B cell (primary cell): ENCODE measurements at regions not wholly inside any gene's neighbourhood (a gene's known extent, or its start where the extent isn't known, plus 50 kb on each side); places are given as distances from the start of the nearest gene placed in this dataset.

Experiments
- ATAC-seq: fragments of 200-7000 bp; cut with Tn5 transposase; one replicate; pipeline ENCODE4 v1.10.0; 2021; ENCODE audit warnings: low read depth, mild to moderate bottlenecking, moderate number of reproducible peaks, moderate library complexity
- CTCF ChIA-PET: fragments of 350-600 bp; sonication (Branson Sonifier 250); formaldehyde crosslinking; loops from one replicate; lab custom pipeline; 2021; ENCODE audit warnings: antibody characterized with exemption, inconsistent platforms; lab: Charles Lee
- POLR2A ChIA-PET: fragments of 350-600 bp; sonication (Branson Sonifier 250); formaldehyde crosslinking; loops from one replicate; lab custom pipeline; 2021; ENCODE audit warnings: antibody characterized with exemption; lab: Charles Lee
- DNase-seq: peaks from one replicate; pipeline ENCODE4 v3.0.0; 2013
- H2AFZ ChIP-seq: 2 replicates; pipeline ENCODE4 v1.6.1; 2012; ENCODE audit warnings: mild to moderate bottlenecking, low read depth, low read length; ENCODE audit not compliant: insufficient read depth, poor library complexity, severe bottlenecking
- H3K27ac ChIP-seq, 2 donors: 1 replicate in 1 of 2; 2 replicates in 1 of 2; pipeline ENCODE4 v1.5.1; 2012 to 2013; ENCODE audit warnings: low read length in 2 of 2, mild to moderate bottlenecking in 2 of 2, moderate library complexity in 1 of 2
- H3K27me3 ChIP-seq, 4 experiments: fragments of 200-600 bp in 1 of 4; sonication (generic) in 1 of 4; replicated peaks in 1 of 4; 1 replicate in 2 of 4; 2 replicates in 2 of 4; pipeline versions ENCODE4 v1.6.1 to v1.7.0; 2013 to 2016; ENCODE audit warnings: low read length in 3 of 4, mild to moderate bottlenecking in 2 of 4, mixed read lengths in 1 of 4, moderate library complexity in 1 of 4; ENCODE audit not compliant: insufficient read depth in 4 of 4, control insufficient read depth in 3 of 4; ENCODE audit errors: control extremely low read depth in 1 of 4
- H3K36me3 ChIP-seq, 2 experiments: replicated peaks in 1 of 2; 1 replicate in 1 of 2; 2 replicates in 1 of 2; pipeline versions ENCODE4 v1.6.1 to v1.7.1; 2013; ENCODE audit warnings: low read length in 1 of 2; ENCODE audit not compliant: insufficient read depth in 2 of 2, control insufficient read depth in 1 of 2; ENCODE audit errors: control extremely low read depth in 1 of 2, extremely low read depth in 1 of 2
- H3K4me1 ChIP-seq, 2 donors: fragments of 200-600 bp in 1 of 2; sonication (generic) in 1 of 2; 1 replicate in 1 of 2; 2 replicates in 1 of 2; pipeline versions ENCODE4 v1.5.1 to v1.6.1; 2013 to 2017; ENCODE audit warnings: low read length in 2 of 2; ENCODE audit not compliant: control insufficient read depth in 2 of 2, insufficient read depth in 2 of 2
- H3K4me2 ChIP-seq: replicated peaks from 2 replicates; pipeline ENCODE3; 2012; ENCODE audit warnings: mild to moderate bottlenecking, low read depth, low read length; ENCODE audit not compliant: poor library complexity, severe bottlenecking
- H3K4me3 ChIP-seq, 5 experiments: fragments of 200-600 bp in 1 of 5; sonication (generic) in 1 of 5; 1 replicate in 3 of 5; 2 replicates in 2 of 5; pipeline versions ENCODE4 v1.5.1 to v1.7.0; 2011 to 2016; ENCODE audit warnings: low read length in 4 of 5, mild to moderate bottlenecking in 4 of 5, low read depth in 2 of 5, control low read depth in 1 of 5, moderate library complexity in 1 of 5; ENCODE audit not compliant: insufficient read depth in 1 of 5; ENCODE audit errors: control extremely low read depth in 1 of 5, extremely low read depth in 1 of 5
- H3K79me2 ChIP-seq: fragments of 200-600 bp; sonication (generic); one replicate; pipeline ENCODE4 v1.6.0; 2016; ENCODE audit warnings: low read length; ENCODE audit not compliant: control insufficient read depth, insufficient read depth
- H3K9ac ChIP-seq: fragments of 200-600 bp; sonication (generic); 2 replicates; pipeline ENCODE4 v1.6.1; 2017; ENCODE audit warnings: mild to moderate bottlenecking, low read length, moderate library complexity
- H3K9me3 ChIP-seq, 3 donors: one replicate each; pipeline versions ENCODE4 v1.6.1 to v1.7.1; 2013; ENCODE audit warnings: low read length in 2 of 3; ENCODE audit not compliant: control insufficient read depth in 2 of 3, insufficient read depth in 1 of 3; ENCODE audit errors: control extremely low read depth in 1 of 3
- H4K20me1 ChIP-seq: 2 replicates; pipeline ENCODE4 v1.6.0; 2012; ENCODE audit warnings: mild to moderate bottlenecking, low read length; ENCODE audit not compliant: insufficient read depth, control insufficient read depth, poor library complexity, severe bottlenecking
- H3K27ac Mint-ChIP-seq: one replicate; pipeline ENCODE4 v1.8.0; 2021; ENCODE audit warnings: mixed read lengths
- H3K27me3 Mint-ChIP-seq: one replicate; pipeline ENCODE4 v1.8.0; 2021; ENCODE audit warnings: mixed read lengths
- H3K4me1 Mint-ChIP-seq: one replicate; pipeline ENCODE4 v1.8.0; 2021; ENCODE audit warnings: mixed read lengths
- H3K4me3 Mint-ChIP-seq: one replicate; pipeline ENCODE4 v1.8.0; 2021; ENCODE audit warnings: mixed read lengths
- H3K9me3 Mint-ChIP-seq: one replicate; pipeline ENCODE4 v1.8.0; 2022; ENCODE audit warnings: mixed read lengths; ENCODE audit not compliant: insufficient read depth
- CTCF ChIP-seq: fragments of 200-600 bp; IDR thresholded peaks from one replicate; pipeline ENCODE4 v1.8.0; 2022; ENCODE audit warnings: antibody characterized with exemption, mild to moderate bottlenecking
- EZH2 ChIP-seq: IDR thresholded peaks from 2 replicates; pipeline ENCODE4 v1.6.1; 2012; ENCODE audit warnings: borderline replicate concordance, low read depth, mild to moderate bottlenecking, moderate library complexity, low read length; ENCODE audit not compliant: insufficient read depth, poor library complexity, severe bottlenecking
- WGBS: methylation state at CpG from one replicate; pipeline ENCODE4 v1.1.5; 2013; ENCODE audit warnings: missing lambda C conversion rate; ENCODE audit not compliant: insufficient coverage; 5-methylcytosine and 5-hydroxymethylcytosine counted together
- intact Hi-C: fragments of 100-400 bp; cut with micrococcal nuclease; formaldehyde crosslinking; loops from one replicate; pipeline ENCODE4 v1.10.0; 2022

GRCh38 chr10:93182790-93183189, 109.1 kb downstream of the CYP26A1 start:
- Histone ChIP-seq H3K27me3 (peaks cover 0 to 8% (median 1%) of the 10 kb centered on the region in 4 experiments), H2AFZ (no peak overlapping the region), H3K36me3 (no peaks in the 10 kb centered on the region), H3K4me2 (no peak overlapping the region), H3K79me2 (no peaks in the 10 kb centered on the region), H3K9ac (no peak overlapping the region), H4K20me1 (no peaks in the 10 kb centered on the region), H3K4me3 (no peak overlapping the region), H3K4me1 (no peaks in the 10 kb centered on the region), H3K9me3 (no peaks in the 10 kb centered on the region), H3K27ac (no peak overlapping the region)
- no peak overlapping the region for H3K4me3 Mint-ChIP-seq
- ATAC-seq (no peak), DNase-seq (no peak)
- ChIA-PET CTCF (no interaction called here), POLR2A (no interaction called here)
- intact Hi-C loops, result no loop called here
- H3K27ac Mint-ChIP-seq, result no peak overlapping the region
- no peak for TF ChIP-seq CTCF
- TF ChIP-seq EZH2, result no peak
- H3K9me3 Mint-ChIP-seq, result no peaks in the 10 kb centered on the region
- H3K4me1 Mint-ChIP-seq, result no peaks in the 10 kb centered on the region
- peaks cover 10% of the 10 kb centered on the region for H3K27me3 Mint-ChIP-seq

GRCh38 chr10:93186653-93187052, 113.0 kb downstream of the CYP26A1 start:
- no peak overlapping the region for H3K4me3 Mint-ChIP-seq
- peaks cover 20% of the 10 kb centered on the region for H3K27me3 Mint-ChIP-seq
- no peak for ATAC-seq
- intact Hi-C loops, result no loop called here
- H3K27ac ChIP-seq, result no peak overlapping the region
- DNase-seq, result no peak
- H3K27ac Mint-ChIP-seq, result no peak overlapping the region
- no peak overlapping the region for H3K4me3 ChIP-seq
- no peak overlapping the region for H3K9ac ChIP-seq
- no peaks in the 10 kb centered on the region for H3K79me2 ChIP-seq
- H3K9me3 ChIP-seq, result no peaks in the 10 kb centered on the region
- CTCF ChIA-PET, result no interaction called here
- H3K4me1 ChIP-seq, result no peaks in the 10 kb centered on the region
- WGBS, result 100% methylated on average over 2 of the region's 2 CpGs
- no peaks in the 10 kb centered on the region for H4K20me1 ChIP-seq
- no peaks in the 10 kb centered on the region for H3K36me3 ChIP-seq
- H3K27me3 ChIP-seq, result peaks cover 0 to 5% (median 1%) of the 10 kb centered on the region in 4 experiments
- POLR2A ChIA-PET, result no interaction called here
- no peak overlapping the region for H2AFZ ChIP-seq
- H3K4me2 ChIP-seq, result no peak overlapping the region
- no peaks in the 10 kb centered on the region for H3K9me3 Mint-ChIP-seq
- no peaks in the 10 kb centered on the region for H3K4me1 Mint-ChIP-seq
- no peak for TF ChIP-seq EZH2
- TF ChIP-seq CTCF, result no peak
